K562 (cell line): ENCODE measurements at regions not wholly inside any gene's neighbourhood (a gene's known extent, or its start where the extent isn't known, plus 50 kb on each side); places are given as distances from the start of the nearest gene placed in this dataset.

Experiments used
- ATF2 ChIP-seq: sonication (generic); formaldehyde crosslinking; IDR thresholded peaks from 2 replicates; pipeline ENCODE4 v1.8.1; 2022; ENCODE audit warnings: missing genetic modification reagents
- CTCF ChIP-seq, 3 experiments: IDR thresholded peaks in 2 of 3; conservative IDR thresholded peaks in 1 of 3; 2 replicates each; pipeline ENCODE4 v1.5.1; 2011 to 2012; ENCODE audit warnings: low read length in 3 of 3, mild to moderate bottlenecking in 3 of 3, control low read depth in 2 of 3, improper control_type of control experiment in 1 of 3, inconsistent platforms in 1 of 3, low read depth in 1 of 3, mixed read lengths in 1 of 3, moderate library complexity in 1 of 3; ENCODE audit not compliant: insufficient read depth in 2 of 3
- MXI1 ChIP-seq: IDR thresholded peaks from 2 replicates; pipeline ENCODE4 v1.6.1; 2011; ENCODE audit warnings: low read depth, mild to moderate bottlenecking, improper control_type of control experiment, low read length
- NR2F6 ChIP-seq: fragments of 450-650 bp; formaldehyde crosslinking; IDR thresholded peaks from 2 replicates; pipeline ENCODE4 v1.4.0; 2020; ENCODE audit warnings: mild to moderate bottlenecking
- POLR2A ChIP-seq: fragments of 450-650 bp; conservative IDR thresholded peaks from 2 replicates; pipeline ENCODE4 v1.6.1; 2016
- ZNF184 ChIP-seq: sonication (generic); formaldehyde crosslinking; IDR thresholded peaks from 2 replicates; pipeline ENCODE4 v1.5.0; 2020; ENCODE audit warnings: missing genetic modification reagents
- ZNF592 ChIP-seq: fragments of 450-650 bp; IDR thresholded peaks from 2 replicates; pipeline ENCODE4 v1.6.1; 2017; ENCODE audit warnings: antibody characterized with exemption, mild to moderate bottlenecking

GRCh38 chr13:99734013-99734693 is 232.9 kb downstream of the TM9SF2 start:
- TF ChIP-seq CTCF (IDR thresholded peaks at IDR 0.05 in 2 of 3, conservative IDR thresholded peaks at IDR 0.05 in 1 of 3; ENCODE audit: insufficient read depth in 2 of 3, low read depth in 1 of 3, low read length in 3 of 3) = no peak
- TF ChIP-seq MXI1 = no peak
- TF ChIP-seq ZNF184 = no peak
- TF ChIP-seq ATF2 = no peak
- no peak for TF ChIP-seq NR2F6 (CRISPR knock-in tag)
- TF ChIP-seq POLR2A = no peak
- TF ChIP-seq ZNF592 = no peak
